KOPT-K1 (cell line): ENCODE measurements at regions not wholly inside any gene's neighbourhood (a gene's known extent, or its start where the extent isn't known, plus 50 kb on each side); places are given as distances from the start of the nearest gene placed in this dataset.

Experiments
- H3K27ac ChIP-seq: fragments of 200-600 bp; sonication (generic); 2 replicates; pipeline ENCODE4 v1.5.1; 2016; ENCODE audit warnings: antibody characterized with exemption, mild to moderate bottlenecking, low read depth, low read length; ENCODE audit not compliant: poor library complexity, severe bottlenecking
- H3K36me3 ChIP-seq: fragments of 200-600 bp; sonication (generic); 2 replicates; pipeline ENCODE4 v1.5.1; 2017; ENCODE audit warnings: antibody characterized with exemption, mild to moderate bottlenecking, low read length, moderate library complexity; ENCODE audit not compliant: insufficient read depth
- H3K9me3 ChIP-seq: fragments of 200-600 bp; sonication (generic); 2 replicates; pipeline ENCODE4 v1.5.1; 2017; ENCODE audit warnings: antibody characterized with exemption, low read length, mild to moderate bottlenecking; ENCODE audit not compliant: insufficient read depth, poor library complexity, severe bottlenecking

- H3K36me3 ChIP-seq: no peaks in the 10 kb centered on the region
- H3K27ac ChIP-seq: no peak overlapping the region
- H3K9me3 ChIP-seq: no peaks in the 10 kb centered on the region
Measured at GRCh38 chr13:91117351-91117750, 230.1 kb upstream of the MIR17HG start.

- no peaks in the 10 kb centered on the region for H3K9me3 ChIP-seq
- no peak overlapping the region for H3K27ac ChIP-seq
- no peaks in the 10 kb centered on the region for H3K36me3 ChIP-seq
Measured at GRCh38 chr13:91119643-91120042, 227.8 kb upstream of the MIR17HG start.

- Histone ChIP-seq H3K9me3 (no peaks in the 10 kb centered on the region), H3K36me3 (no peaks in the 10 kb centered on the region), H3K27ac (no peak overlapping the region)
Measured at GRCh38 chr13:91122766-91123165, 224.7 kb upstream of the MIR17HG start.

GRCh38 chr13:91123456-91124127 is 223.9 kb upstream of the MIR17HG start:
- Histone ChIP-seq H3K36me3 (no peaks in the 10 kb centered on the region), H3K27ac (no peak overlapping the region)

GRCh38 chr13:91126806-91127205 is 220.7 kb upstream of the MIR17HG start:
- H3K36me3 ChIP-seq: no peaks in the 10 kb centered on the region
- H3K9me3 ChIP-seq: no peaks in the 10 kb centered on the region
- no peak overlapping the region for H3K27ac ChIP-seq

More at GRCh38 chr13:91123456-91124127, 223.9 kb upstream of the MIR17HG start:
- H3K9me3 ChIP-seq: no peaks in the 10 kb centered on the region

GRCh38 chr13:91127995-91128394 is 219.5 kb upstream of the MIR17HG start:
- Histone ChIP-seq H3K27ac (no peak overlapping the region), H3K36me3 (no peaks in the 10 kb centered on the region), H3K9me3 (no peaks in the 10 kb centered on the region)

- no peaks in the 10 kb centered on the region for H3K36me3 ChIP-seq
- no peaks in the 10 kb centered on the region for H3K9me3 ChIP-seq
- no peak overlapping the region for H3K27ac ChIP-seq
Measured at GRCh38 chr13:91132381-91132780, 215.1 kb upstream of the MIR17HG start.

- Histone ChIP-seq H3K9me3 (no peaks in the 10 kb centered on the region), H3K27ac (no peak overlapping the region)
Measured at GRCh38 chr13:91132786-91133185, 214.7 kb upstream of the MIR17HG start.

GRCh38 chr13:91133941-91134802 is 213.3 kb upstream of the MIR17HG start:
- Histone ChIP-seq H3K9me3 (no peaks in the 10 kb centered on the region), H3K27ac (no peak overlapping the region), H3K36me3 (no peaks in the 10 kb centered on the region)

More at GRCh38 chr13:91132786-91133185, 214.7 kb upstream of the MIR17HG start:
- no peaks in the 10 kb centered on the region for H3K36me3 ChIP-seq

GRCh38 chr13:91134803-91135184 is 212.7 kb upstream of the MIR17HG start:
- H3K27ac ChIP-seq: no peak overlapping the region
- H3K9me3 ChIP-seq: no peaks in the 10 kb centered on the region
- H3K36me3 ChIP-seq: no peaks in the 10 kb centered on the region

GRCh38 chr13:91135376-91135775 is 212.1 kb upstream of the MIR17HG start:
- H3K9me3 ChIP-seq: no peaks in the 10 kb centered on the region
- H3K36me3 ChIP-seq: no peaks in the 10 kb centered on the region
- no peak overlapping the region for H3K27ac ChIP-seq

GRCh38 chr13:91135968-91136367 is 211.5 kb upstream of the MIR17HG start:
- no peak overlapping the region for H3K27ac ChIP-seq
- H3K9me3 ChIP-seq: no peaks in the 10 kb centered on the region

GRCh38 chr13:91136806-91137205 is 210.7 kb upstream of the MIR17HG start:
- no peak overlapping the region for H3K27ac ChIP-seq
- H3K9me3 ChIP-seq: no peaks in the 10 kb centered on the region
- H3K36me3 ChIP-seq: no peaks in the 10 kb centered on the region

More at GRCh38 chr13:91135968-91136367, 211.5 kb upstream of the MIR17HG start:
- H3K36me3 ChIP-seq: no peaks in the 10 kb centered on the region

- no peak overlapping the region for H3K27ac ChIP-seq
- no peaks in the 10 kb centered on the region for H3K9me3 ChIP-seq
Measured at GRCh38 chr13:91139232-91139631, 208.3 kb upstream of the MIR17HG start.

GRCh38 chr13:91141543-91142061 is 205.9 kb upstream of the MIR17HG start:
- H3K27ac ChIP-seq: no peak overlapping the region
- no peaks in the 10 kb centered on the region for H3K9me3 ChIP-seq
- H3K36me3 ChIP-seq: no peaks in the 10 kb centered on the region

More at GRCh38 chr13:91139232-91139631, 208.3 kb upstream of the MIR17HG start:
- H3K36me3 ChIP-seq: no peaks in the 10 kb centered on the region
